Keratinocyte (primary cell): ENCODE measurements at regions not wholly inside any gene's neighbourhood (a gene's known extent, or its start where the extent isn't known, plus 50 kb on each side); places are given as distances from the start of the nearest gene placed in this dataset.

Experiments used
- DNase-seq: peaks from one replicate; pipeline ENCODE4 v3.0.0-alpha.2; 2011; ENCODE audit warnings: low read depth, missing footprints, low spot score
- FAIRE-seq: peaks from 2 replicates; lab custom pipeline; 2011; peaks lifted over from hg19 to GRCh38; lab: Jason Lieb, UNC
- H2AFZ ChIP-seq: 2 replicates; pipeline ENCODE4 v1.6.0; 2012; ENCODE audit warnings: low read length, control low read depth, inconsistent platforms; ENCODE audit not compliant: control insufficient read depth
- H3K27ac ChIP-seq: 2 replicates; pipeline ENCODE4 v1.5.1; 2011; ENCODE audit warnings: low read length; ENCODE audit not compliant: control insufficient read depth, insufficient read depth
- H3K27me3 ChIP-seq: 3 replicates; pipeline ENCODE4 v1.6.0; 2011; ENCODE audit warnings: low read length; ENCODE audit not compliant: control insufficient read depth, insufficient read depth; ENCODE audit errors: extremely low read depth
- H3K36me3 ChIP-seq, 2 experiments: 2 replicates in 1 of 2; 3 replicates in 1 of 2; pipeline ENCODE4 v1.5.1; 2011; ENCODE audit warnings: low read length in 2 of 2, mild to moderate bottlenecking in 1 of 2; ENCODE audit not compliant: control insufficient read depth in 2 of 2, insufficient read depth in 2 of 2; ENCODE audit errors: extremely low read depth in 1 of 2
- H3K4me1 ChIP-seq: 3 replicates; pipeline ENCODE4 v1.5.1; 2011; ENCODE audit warnings: low read length; ENCODE audit not compliant: control insufficient read depth, insufficient read depth; ENCODE audit errors: extremely low read depth
- H3K4me2 ChIP-seq: 3 replicates; pipeline ENCODE4 v1.6.0; 2011; ENCODE audit warnings: low read depth, low read length; ENCODE audit not compliant: control insufficient read depth, insufficient read depth; ENCODE audit errors: extremely low read depth
- H3K4me3 ChIP-seq, 3 experiments: fragments of 200-600 bp in 1 of 3; sonication (generic) in 1 of 3; 2 replicates in 2 of 3; 3 replicates in 1 of 3; pipeline ENCODE4 v1.5.1; 2011 to 2016; ENCODE audit warnings: low read length in 3 of 3, mild to moderate bottlenecking in 3 of 3, control low read depth in 2 of 3, inconsistent platforms in 1 of 3, low read depth in 1 of 3, mixed read lengths in 1 of 3, mixed run types in 1 of 3, moderate library complexity in 1 of 3; ENCODE audit not compliant: control insufficient read depth in 2 of 3, insufficient read depth in 2 of 3; ENCODE audit errors: extremely low read depth in 1 of 3
- H3K79me2 ChIP-seq: 2 replicates; pipeline ENCODE4 v1.6.0; 2012; ENCODE audit warnings: low read length; ENCODE audit not compliant: control insufficient read depth, insufficient read depth
- H3K9ac ChIP-seq: 3 replicates; pipeline ENCODE4 v1.6.0; 2011; ENCODE audit warnings: low read length; ENCODE audit not compliant: control insufficient read depth, insufficient read depth; ENCODE audit errors: extremely low read depth
- H3K9me1 ChIP-seq: 3 replicates; pipeline ENCODE4 v1.6.0; 2011; ENCODE audit warnings: low read length; ENCODE audit not compliant: control insufficient read depth, insufficient read depth; ENCODE audit errors: extremely low read depth
- H3K9me3 ChIP-seq: 2 replicates; pipeline ENCODE4 v1.5.1; 2012; ENCODE audit warnings: low read depth, low read length; ENCODE audit not compliant: control insufficient read depth
- H4K20me1 ChIP-seq: 3 replicates; pipeline ENCODE4 v1.6.0; 2011; ENCODE audit warnings: low read length; ENCODE audit not compliant: control insufficient read depth, insufficient read depth; ENCODE audit errors: extremely low read depth
- EZH2 ChIP-seq: IDR thresholded peaks from one replicate; pipeline ENCODE4 v1.6.1; 2012; ENCODE audit warnings: inconsistent platforms, mild to moderate bottlenecking, low read length, moderate library complexity
- dilution Hi-C: fragments of 300-500 bp; cut with MboI; formaldehyde crosslinking; loops from one replicate; pipeline ENCODE4 v1.7.0; 2020; ENCODE audit warnings: low sequenced_read_pairs; ENCODE audit not compliant: extremely low pct_ligation_motif_present
- TF ChIP-seq, protein P1 (sequence below), 3 experiments: IDR thresholded peaks in 1 of 3; conservative IDR thresholded peaks in 1 of 3; optimal IDR thresholded peaks in 1 of 3; 2 replicates in 2 of 3; 3 replicates in 1 of 3; pipeline versions ENCODE3 to v1.5.1; 2011; ENCODE audit warnings: low read length in 3 of 3, mild to moderate bottlenecking in 3 of 3, moderate library complexity in 2 of 3, control low read depth in 1 of 3, inconsistent platforms in 1 of 3; ENCODE audit not compliant: insufficient read depth in 2 of 3; ENCODE audit errors: extremely low read depth in 1 of 3

- H3K27ac ChIP-seq = no peak overlapping the region
- no peaks in the 10 kb centered on the region for H3K9me3 ChIP-seq
- no peaks in the 10 kb centered on the region for H3K27me3 ChIP-seq
- TF ChIP-seq, protein P1, sequence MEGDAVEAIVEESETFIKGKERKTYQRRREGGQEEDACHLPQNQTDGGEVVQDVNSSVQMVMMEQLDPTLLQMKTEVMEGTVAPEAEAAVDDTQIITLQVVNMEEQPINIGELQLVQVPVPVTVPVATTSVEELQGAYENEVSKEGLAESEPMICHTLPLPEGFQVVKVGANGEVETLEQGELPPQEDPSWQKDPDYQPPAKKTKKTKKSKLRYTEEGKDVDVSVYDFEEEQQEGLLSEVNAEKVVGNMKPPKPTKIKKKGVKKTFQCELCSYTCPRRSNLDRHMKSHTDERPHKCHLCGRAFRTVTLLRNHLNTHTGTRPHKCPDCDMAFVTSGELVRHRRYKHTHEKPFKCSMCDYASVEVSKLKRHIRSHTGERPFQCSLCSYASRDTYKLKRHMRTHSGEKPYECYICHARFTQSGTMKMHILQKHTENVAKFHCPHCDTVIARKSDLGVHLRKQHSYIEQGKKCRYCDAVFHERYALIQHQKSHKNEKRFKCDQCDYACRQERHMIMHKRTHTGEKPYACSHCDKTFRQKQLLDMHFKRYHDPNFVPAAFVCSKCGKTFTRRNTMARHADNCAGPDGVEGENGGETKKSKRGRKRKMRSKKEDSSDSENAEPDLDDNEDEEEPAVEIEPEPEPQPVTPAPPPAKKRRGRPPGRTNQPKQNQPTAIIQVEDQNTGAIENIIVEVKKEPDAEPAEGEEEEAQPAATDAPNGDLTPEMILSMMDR (optimal IDR thresholded peaks at IDR 0.05 in 1 of 3, IDR thresholded peaks at IDR 0.05 in 1 of 3, conservative IDR thresholded peaks at IDR 0.05 in 1 of 3; ENCODE audit: extremely low read depth in 1 of 3, insufficient read depth in 2 of 3, low read length in 3 of 3) = no peak
- no peak for TF ChIP-seq EZH2
- FAIRE-seq (no peak), DNase-seq (no peak)
- no peaks in the 10 kb centered on the region for H3K36me3 ChIP-seq
- H3K4me2 ChIP-seq = no peak overlapping the region
- dilution Hi-C loops = no loop called here
- no peaks in the 10 kb centered on the region for H3K9me1 ChIP-seq
- no peak overlapping the region for H3K9ac ChIP-seq
- H3K4me1 ChIP-seq = no peaks in the 10 kb centered on the region
- H2AFZ ChIP-seq = no peak overlapping the region
- H4K20me1 ChIP-seq = no peaks in the 10 kb centered on the region
- H3K4me3 ChIP-seq = no peak overlapping the region
- no peaks in the 10 kb centered on the region for H3K79me2 ChIP-seq
Measured at GRCh38 chr4:141530627-141531026, 105.8 kb upstream of the IL15 start.

- Histone ChIP-seq H3K27me3 (no peaks in the 10 kb centered on the region), H3K4me3 (no peak overlapping the region), H3K4me1 (no peaks in the 10 kb centered on the region), H2AFZ (no peak overlapping the region), H3K9me3 (no peaks in the 10 kb centered on the region), H3K36me3 (no peaks in the 10 kb centered on the region), H4K20me1 (no peaks in the 10 kb centered on the region), H3K4me2 (no peak overlapping the region), H3K9me1 (no peaks in the 10 kb centered on the region), H3K79me2 (no peaks in the 10 kb centered on the region), H3K9ac (no peak overlapping the region), H3K27ac (no peak overlapping the region)
- dilution Hi-C loops = no loop called here
- TF ChIP-seq EZH2 = no peak
- TF ChIP-seq, protein P1 (optimal IDR thresholded peaks at IDR 0.05 in 1 of 3, IDR thresholded peaks at IDR 0.05 in 1 of 3, conservative IDR thresholded peaks at IDR 0.05 in 1 of 3; ENCODE audit: extremely low read depth in 1 of 3, insufficient read depth in 2 of 3, low read length in 3 of 3) = no peak
- FAIRE-seq (no peak), DNase-seq (no peak)
Measured at GRCh38 chr4:141534985-141535384, 101.4 kb upstream of the IL15 start.
